ENCODE measurements at regions not wholly inside any gene's neighbourhood (a gene's known extent, or its start where the extent isn't known, plus 50 kb on each side); places are given as distances from the start of the nearest gene placed in this dataset.

DNA sequence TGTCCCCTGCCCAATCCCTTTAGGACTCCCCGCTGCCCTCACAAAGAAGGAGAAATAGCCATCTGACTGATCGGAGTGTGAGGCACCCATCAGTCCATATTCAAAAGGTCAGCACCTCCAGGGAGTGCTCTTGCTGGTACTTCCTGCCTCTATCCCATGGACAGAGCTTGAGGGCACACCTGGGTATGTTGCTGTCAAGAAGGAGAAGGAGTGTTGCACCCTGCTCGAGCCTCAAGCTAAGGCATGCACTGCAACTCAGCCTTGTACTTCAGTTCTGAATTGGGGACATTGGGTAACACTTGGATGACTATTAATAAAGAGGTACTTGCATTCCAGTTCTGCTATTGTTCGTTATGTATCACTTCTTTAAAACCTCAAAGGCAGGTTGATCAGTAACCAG lies 190.3 kb upstream of the ZC3H12A start:
- Histone ChIP-seq H3K9me3 (no peaks in the 10 kb centered on the region), H3K4me3 (no peak overlapping the region), H3K27ac (no peak overlapping the region), H3K4me1 (no peaks in the 10 kb centered on the region), H3K36me3 (no peaks in the 10 kb centered on the region), H3K27me3 (no peaks in the 10 kb centered on the region)
- no peak for DNase-seq (ENCODE audit: extremely low spot score in 2 of 2)
- intact Hi-C loops (cut with DNase I): no loop called here
- TF ChIP-seq, protein P1, sequence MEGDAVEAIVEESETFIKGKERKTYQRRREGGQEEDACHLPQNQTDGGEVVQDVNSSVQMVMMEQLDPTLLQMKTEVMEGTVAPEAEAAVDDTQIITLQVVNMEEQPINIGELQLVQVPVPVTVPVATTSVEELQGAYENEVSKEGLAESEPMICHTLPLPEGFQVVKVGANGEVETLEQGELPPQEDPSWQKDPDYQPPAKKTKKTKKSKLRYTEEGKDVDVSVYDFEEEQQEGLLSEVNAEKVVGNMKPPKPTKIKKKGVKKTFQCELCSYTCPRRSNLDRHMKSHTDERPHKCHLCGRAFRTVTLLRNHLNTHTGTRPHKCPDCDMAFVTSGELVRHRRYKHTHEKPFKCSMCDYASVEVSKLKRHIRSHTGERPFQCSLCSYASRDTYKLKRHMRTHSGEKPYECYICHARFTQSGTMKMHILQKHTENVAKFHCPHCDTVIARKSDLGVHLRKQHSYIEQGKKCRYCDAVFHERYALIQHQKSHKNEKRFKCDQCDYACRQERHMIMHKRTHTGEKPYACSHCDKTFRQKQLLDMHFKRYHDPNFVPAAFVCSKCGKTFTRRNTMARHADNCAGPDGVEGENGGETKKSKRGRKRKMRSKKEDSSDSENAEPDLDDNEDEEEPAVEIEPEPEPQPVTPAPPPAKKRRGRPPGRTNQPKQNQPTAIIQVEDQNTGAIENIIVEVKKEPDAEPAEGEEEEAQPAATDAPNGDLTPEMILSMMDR (IDR thresholded peaks at IDR 0.05): no peak
- TF ChIP-seq POLR2A (IDR thresholded peaks at IDR 0.05) (no peak), POLR2AphosphoS5 (IDR thresholded peaks at IDR 0.05; ENCODE audit: insufficient read depth in 1 of 2, low read depth in 1 of 2) (no peak)

DNA sequence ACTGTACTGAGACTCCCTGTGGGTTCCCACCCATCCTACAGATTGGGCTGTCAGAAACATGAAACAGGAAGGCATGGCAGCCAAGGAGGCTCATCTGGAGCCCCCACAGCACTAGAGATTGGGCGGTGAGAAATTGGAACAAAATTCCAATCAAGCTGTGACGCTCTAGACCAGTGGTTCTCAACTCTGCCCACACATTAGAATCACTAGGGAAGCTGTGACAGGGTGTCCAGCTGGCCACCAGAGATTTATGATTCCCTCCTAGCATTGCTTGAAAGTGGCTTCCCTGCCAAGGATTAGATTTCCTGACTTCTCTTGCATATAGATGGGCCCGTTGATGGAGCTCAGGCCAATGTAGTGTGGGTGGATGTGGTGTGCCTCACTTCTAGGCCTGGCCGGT lies 187.5 kb upstream of the ZC3H12A start:
- Histone ChIP-seq H3K4me1 (no peaks in the 10 kb centered on the region), H3K9me3 (no peaks in the 10 kb centered on the region), H3K4me3 (no peak overlapping the region), H3K27me3 (no peaks in the 10 kb centered on the region), H3K36me3 (no peaks in the 10 kb centered on the region), H3K27ac (no peak overlapping the region)
- intact Hi-C loops (cut with DNase I): no loop called here
- no peak for DNase-seq (ENCODE audit: extremely low spot score in 2 of 2)
- TF ChIP-seq, protein P1 (IDR thresholded peaks at IDR 0.05): no peak
- TF ChIP-seq POLR2A (IDR thresholded peaks at IDR 0.05) (no peak), POLR2AphosphoS5 (IDR thresholded peaks at IDR 0.05; ENCODE audit: insufficient read depth in 1 of 2, low read depth in 1 of 2) (no peak)

DNA sequence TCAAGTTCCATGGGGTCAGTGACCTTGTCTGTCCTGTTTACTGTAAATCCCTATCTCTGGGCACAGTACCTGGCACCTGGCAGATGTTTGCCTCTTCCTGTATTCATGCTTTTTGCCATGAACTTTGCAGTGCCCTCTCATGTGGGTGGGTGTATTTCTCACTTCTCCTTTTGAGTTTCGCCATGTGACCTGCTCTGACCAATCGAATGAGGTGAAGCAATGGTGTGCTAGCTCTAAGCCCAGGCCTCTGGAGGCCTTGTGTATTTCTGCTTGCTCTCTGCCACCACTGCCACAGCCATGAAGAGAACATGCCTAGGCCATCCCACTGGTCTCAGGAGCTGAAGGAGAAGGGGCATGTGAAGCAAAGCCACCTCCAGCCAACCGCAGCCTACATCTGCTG lies 185.5 kb upstream of the ZC3H12A start:
- H3K9me3 ChIP-seq: no peaks in the 10 kb centered on the region
- intact Hi-C loops (cut with DNase I): no loop called here
- no peak for DNase-seq (ENCODE audit: extremely low spot score in 2 of 2)
- no peaks in the 10 kb centered on the region for H3K4me1 ChIP-seq
- no peaks in the 10 kb centered on the region for H3K36me3 ChIP-seq
- no peak overlapping the region for H3K27ac ChIP-seq
- no peaks in the 10 kb centered on the region for H3K27me3 ChIP-seq
- TF ChIP-seq POLR2A (IDR thresholded peaks at IDR 0.05) (no peak), POLR2AphosphoS5 (IDR thresholded peaks at IDR 0.05; ENCODE audit: insufficient read depth in 1 of 2, low read depth in 1 of 2) (no peak)
- TF ChIP-seq, protein P1 (IDR thresholded peaks at IDR 0.05): no peak
- no peak overlapping the region for H3K4me3 ChIP-seq

DNA sequence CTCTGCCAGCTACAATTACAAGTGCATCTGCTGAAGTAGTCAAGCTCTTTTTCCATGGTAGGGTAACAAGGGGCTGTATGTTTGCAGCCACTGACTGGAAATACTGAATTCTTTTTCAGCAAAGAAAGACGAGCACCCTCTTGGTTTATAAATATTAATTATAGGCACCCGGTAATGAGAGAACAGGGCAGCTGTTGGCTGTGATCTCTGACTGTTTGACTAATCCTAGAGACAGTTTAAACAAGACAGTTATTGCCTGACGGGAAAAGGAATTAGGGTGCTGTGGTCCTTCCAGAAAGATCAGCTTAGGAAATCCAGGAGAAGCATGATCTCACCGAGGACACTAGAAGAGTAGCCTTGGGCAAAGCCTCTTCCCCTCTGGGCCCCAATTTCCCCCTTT lies 183.7 kb upstream of the ZC3H12A start:
- no peak for DNase-seq (ENCODE audit: extremely low spot score in 2 of 2)
- H3K4me3 ChIP-seq: no peak overlapping the region
- no peaks in the 10 kb centered on the region for H3K9me3 ChIP-seq
- no peak for TF ChIP-seq POLR2AphosphoS5 (IDR thresholded peaks at IDR 0.05; ENCODE audit: insufficient read depth in 1 of 2, low read depth in 1 of 2)
- TF ChIP-seq, protein P1 (IDR thresholded peaks at IDR 0.05): no peak
- TF ChIP-seq POLR2A (IDR thresholded peaks at IDR 0.05): no peak
- no peak overlapping the region for H3K27ac ChIP-seq
- no peaks in the 10 kb centered on the region for H3K4me1 ChIP-seq
- H3K36me3 ChIP-seq: no peaks in the 10 kb centered on the region
- no peaks in the 10 kb centered on the region for H3K27me3 ChIP-seq
- intact Hi-C loops (cut with DNase I): no loop called here

DNA sequence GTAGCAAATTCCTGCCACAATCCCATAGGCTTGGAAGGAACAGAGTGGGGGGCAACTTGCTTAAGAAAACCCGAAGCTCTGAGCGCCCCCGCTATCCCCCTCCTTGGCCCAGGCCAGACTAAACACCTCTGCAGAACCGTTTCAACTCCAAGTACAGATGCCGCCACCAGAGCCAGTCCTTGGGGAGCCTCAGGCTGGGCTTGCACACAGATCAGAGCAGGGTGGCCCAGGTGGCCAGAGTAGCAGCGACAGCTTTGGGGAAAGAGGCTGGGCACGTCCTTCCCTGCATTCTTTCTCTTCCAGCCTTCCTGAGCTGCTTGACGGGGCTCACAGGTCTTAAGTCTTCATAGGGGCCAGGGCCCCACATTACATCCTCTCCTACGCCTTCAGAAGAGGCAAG lies 181.6 kb upstream of the ZC3H12A start:
- no peak for TF ChIP-seq POLR2AphosphoS5 (IDR thresholded peaks at IDR 0.05; ENCODE audit: insufficient read depth in 1 of 2, low read depth in 1 of 2)
- TF ChIP-seq, protein P1 (IDR thresholded peaks at IDR 0.05): no peak
- TF ChIP-seq POLR2A (IDR thresholded peaks at IDR 0.05): no peak
- intact Hi-C loops (cut with DNase I): no loop called here
- Histone ChIP-seq H3K4me3 (no peak overlapping the region), H3K4me1 (no peaks in the 10 kb centered on the region), H3K9me3 (no peaks in the 10 kb centered on the region), H3K27me3 (no peaks in the 10 kb centered on the region), H3K27ac (no peak overlapping the region), H3K36me3 (no peaks in the 10 kb centered on the region)
- no peak for DNase-seq (ENCODE audit: extremely low spot score in 2 of 2)
